ENCODE measurements at regions not wholly inside any gene's neighbourhood (a gene's known extent, or its start where the extent isn't known, plus 50 kb on each side); places are given as distances from the start of the nearest gene placed in this dataset.

DNA sequence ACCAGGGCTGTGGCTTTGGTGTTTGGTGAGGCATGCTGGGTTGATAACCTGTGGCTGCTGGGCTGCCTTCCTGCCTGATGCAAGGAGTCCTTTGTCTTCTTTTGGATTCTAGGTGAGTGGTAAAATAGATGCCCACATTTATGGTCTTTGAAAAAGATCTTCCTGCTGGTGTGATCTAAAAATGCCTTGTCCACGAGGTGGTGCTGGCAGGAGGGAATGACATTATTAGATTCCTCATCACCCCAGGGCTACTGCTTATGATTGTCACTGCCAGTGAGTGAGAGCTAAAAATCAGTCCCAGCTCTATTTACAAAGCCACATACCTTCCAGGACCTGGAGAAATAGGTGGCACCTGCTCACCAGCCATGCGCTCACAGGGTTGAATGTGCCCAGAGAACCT lies 355.5 kb upstream of the ROPN1 start:
- TF ChIP-seq POLR2A (IDR thresholded peaks at IDR 0.05; ENCODE audit: control extremely low read depth in 1 of 2, low read depth in 2 of 2, low read length in 2 of 2), result no peak
- no peak for TF ChIP-seq TEAD4 (IDR thresholded peaks at IDR 0.05; ENCODE audit: low read depth, low read length)
- no peak for TF ChIP-seq JUN (IDR thresholded peaks at IDR 0.05; ENCODE audit: low read depth, low read length)
